Activated CD4-positive, alpha-beta T cell treated with anti-CD3 and anti-CD28 coated beads, Interleukin-2, amount 10 ng/mL, durations not matched to agents 7 days and 5 days (primary cell): ENCODE measurements at regions not wholly inside any gene's neighbourhood (a gene's known extent, or its start where the extent isn't known, plus 50 kb on each side); places are given as distances from the start of the nearest gene placed in this dataset.

Source experiments
- CTCF ChIA-PET: fragments of 350-600 bp; sonication (Branson Sonifier 250); formaldehyde crosslinking; loops from one replicate; lab custom pipeline; 2021; ENCODE audit warnings: antibody characterized with exemption; lab: Charles Lee
- POLR2A ChIA-PET: fragments of 350-600 bp; sonication (Branson Sonifier 250); formaldehyde crosslinking; loops from one replicate; lab custom pipeline; 2021; ENCODE audit warnings: antibody characterized with exemption; lab: Charles Lee
- DNase-seq: peaks from one replicate; pipeline ENCODE4 v3.0.0-alpha.2; 2020
- H3K27ac Mint-ChIP-seq: one replicate; pipeline ENCODE4 v1.8.0; 2021; ENCODE audit warnings: mild to moderate bottlenecking, moderate library complexity, mixed read lengths
- H3K27me3 Mint-ChIP-seq: one replicate; pipeline ENCODE4 v1.8.0; 2021; ENCODE audit warnings: mixed read lengths
- H3K36me3 Mint-ChIP-seq: one replicate; pipeline ENCODE4 v1.8.0; 2021; ENCODE audit warnings: low read depth, mixed read lengths
- H3K4me1 Mint-ChIP-seq: one replicate; pipeline ENCODE4 v1.8.0; 2021; ENCODE audit warnings: mixed read lengths
- H3K4me3 Mint-ChIP-seq: one replicate; pipeline ENCODE4 v1.8.0; 2021; ENCODE audit warnings: mild to moderate bottlenecking, moderate library complexity, mixed read lengths
- H3K9me3 Mint-ChIP-seq: one replicate; pipeline ENCODE4 v1.8.0; 2021; ENCODE audit warnings: mixed read lengths

GRCh38 chr2:48912110-48912509 lies 156.6 kb upstream of the LHCGR start:
- H3K36me3 Mint-ChIP-seq: no peaks in the 10 kb centered on the region
- no peaks in the 10 kb centered on the region for H3K27me3 Mint-ChIP-seq
- no peaks in the 10 kb centered on the region for H3K4me1 Mint-ChIP-seq
- no peak overlapping the region for H3K4me3 Mint-ChIP-seq
- no peak for DNase-seq
- CTCF ChIA-PET: no interaction called here
- POLR2A ChIA-PET: no interaction called here
- H3K9me3 Mint-ChIP-seq: no peaks in the 10 kb centered on the region
- no peak overlapping the region for H3K27ac Mint-ChIP-seq

DNA sequence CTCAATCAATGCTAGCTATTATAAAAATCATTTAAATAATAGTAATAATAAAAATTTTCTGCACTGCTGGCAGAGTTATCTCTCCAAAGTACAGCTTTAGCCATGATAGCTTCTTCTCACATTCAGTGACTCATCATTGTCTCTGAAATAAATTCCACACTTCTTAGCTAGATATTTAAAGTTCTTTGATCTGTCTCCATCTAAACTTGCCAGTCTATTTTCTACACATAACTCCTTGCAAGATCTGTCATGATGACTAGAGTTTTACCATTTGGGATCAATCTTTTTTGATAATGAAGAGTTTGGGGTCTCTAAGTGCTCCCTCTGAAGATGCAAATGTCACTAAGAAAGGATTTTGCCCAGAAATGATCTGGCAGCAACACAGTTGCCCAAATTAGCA lies 155.4 kb upstream of the LHCGR start:
- H3K9me3 Mint-ChIP-seq: no peaks in the 10 kb centered on the region
- no peaks in the 10 kb centered on the region for H3K27me3 Mint-ChIP-seq
- ChIA-PET POLR2A (no interaction called here), CTCF (no interaction called here)
- no peak overlapping the region for H3K4me3 Mint-ChIP-seq
- no peak overlapping the region for H3K27ac Mint-ChIP-seq
- DNase-seq: no peak
- H3K36me3 Mint-ChIP-seq: no peaks in the 10 kb centered on the region
- no peaks in the 10 kb centered on the region for H3K4me1 Mint-ChIP-seq

DNA sequence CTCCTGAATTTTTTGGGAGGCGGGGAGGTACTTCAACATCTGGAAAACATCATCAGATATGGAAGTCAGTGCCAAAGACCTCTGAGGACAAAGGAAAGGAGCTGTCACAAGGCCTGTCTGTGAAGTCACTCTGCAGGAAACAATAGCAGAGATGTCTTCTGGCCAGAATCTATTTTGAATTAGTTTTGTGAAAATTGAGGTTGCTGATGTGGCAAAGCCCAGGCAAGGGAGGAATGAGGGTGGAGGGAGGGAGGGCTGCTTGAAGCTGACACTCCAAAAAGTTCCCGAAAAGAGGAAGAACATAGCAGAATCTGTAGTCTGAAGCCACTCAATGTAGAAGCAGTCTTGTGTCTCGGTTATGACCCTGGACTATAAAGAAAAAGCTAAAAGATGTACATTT lies 151.1 kb upstream of the LHCGR start:
- no peaks in the 10 kb centered on the region for H3K36me3 Mint-ChIP-seq
- H3K4me1 Mint-ChIP-seq: no peaks in the 10 kb centered on the region
- peaks cover 3% of the 10 kb centered on the region for H3K9me3 Mint-ChIP-seq
- ChIA-PET POLR2A (no interaction called here), CTCF (no interaction called here)
- no peak overlapping the region for H3K4me3 Mint-ChIP-seq
- no peak overlapping the region for H3K27ac Mint-ChIP-seq
- no peak for DNase-seq
- H3K27me3 Mint-ChIP-seq: no peaks in the 10 kb centered on the region

DNA sequence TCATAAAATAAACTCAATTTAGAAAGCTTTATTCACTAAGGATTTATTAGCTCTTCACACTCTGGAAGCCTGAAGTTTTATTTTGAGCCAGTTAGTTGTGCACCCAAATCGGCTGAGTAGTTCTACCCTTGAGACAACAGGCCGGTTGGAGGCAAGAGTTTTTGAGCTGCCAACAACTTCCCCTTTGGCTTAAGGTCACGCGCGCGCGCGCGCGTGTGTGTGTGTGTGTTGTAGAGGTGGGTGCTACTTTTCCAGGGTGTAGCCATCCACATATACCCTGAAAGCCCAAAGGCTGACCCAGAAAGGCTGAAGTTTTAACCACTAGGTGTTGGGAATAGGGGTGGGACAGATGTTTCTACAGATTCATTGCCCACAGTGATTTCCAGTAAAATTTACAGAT lies 150.2 kb upstream of the LHCGR start:
- H3K4me1 Mint-ChIP-seq: no peaks in the 10 kb centered on the region
- H3K36me3 Mint-ChIP-seq: no peaks in the 10 kb centered on the region
- CTCF ChIA-PET: no interaction called here
- no peak overlapping the region for H3K4me3 Mint-ChIP-seq
- H3K9me3 Mint-ChIP-seq: peaks cover 3% of the 10 kb centered on the region
- DNase-seq: no peak
- no peaks in the 10 kb centered on the region for H3K27me3 Mint-ChIP-seq
- no peak overlapping the region for H3K27ac Mint-ChIP-seq
- POLR2A ChIA-PET: no interaction called here

- POLR2A ChIA-PET: no interaction called here
- CTCF ChIA-PET: no interaction called here
- Mint-ChIP-seq H3K4me3 (no peak overlapping the region), H3K27me3 (no peaks in the 10 kb centered on the region), H3K4me1 (no peaks in the 10 kb centered on the region), H3K9me3 (peaks cover 3% of the 10 kb centered on the region), H3K27ac (no peak overlapping the region), H3K36me3 (no peaks in the 10 kb centered on the region)
- no peak for DNase-seq
These were observed 147.0 kb upstream of the LHCGR start for GRCh38 chr2:48902521-48902920.

DNA sequence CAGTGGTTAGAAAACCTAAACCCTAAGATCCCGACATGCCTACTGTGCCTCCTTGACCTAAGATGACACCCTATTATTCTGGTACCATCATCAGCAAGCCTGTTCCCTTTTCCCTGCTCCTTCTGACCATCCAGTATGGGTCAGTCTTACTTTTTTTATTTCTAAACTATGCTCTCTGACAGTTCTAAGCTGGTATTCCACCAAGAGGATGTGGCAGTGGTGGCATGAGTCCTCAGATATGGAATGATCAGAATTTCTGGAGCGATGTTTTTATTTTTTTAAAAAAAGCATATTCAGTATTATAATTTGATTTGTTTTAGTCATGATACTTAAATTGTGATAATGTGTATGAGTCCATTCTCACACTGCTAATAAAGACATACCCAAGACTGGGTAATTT lies 145.9 kb upstream of the LHCGR start:
- ChIA-PET POLR2A (no interaction called here), CTCF (no interaction called here)
- Mint-ChIP-seq H3K9me3 (peaks cover 3% of the 10 kb centered on the region), H3K36me3 (no peaks in the 10 kb centered on the region), H3K27ac (no peak overlapping the region), H3K4me1 (no peaks in the 10 kb centered on the region), H3K27me3 (no peaks in the 10 kb centered on the region), H3K4me3 (no peak overlapping the region)
- no peak for DNase-seq

DNA sequence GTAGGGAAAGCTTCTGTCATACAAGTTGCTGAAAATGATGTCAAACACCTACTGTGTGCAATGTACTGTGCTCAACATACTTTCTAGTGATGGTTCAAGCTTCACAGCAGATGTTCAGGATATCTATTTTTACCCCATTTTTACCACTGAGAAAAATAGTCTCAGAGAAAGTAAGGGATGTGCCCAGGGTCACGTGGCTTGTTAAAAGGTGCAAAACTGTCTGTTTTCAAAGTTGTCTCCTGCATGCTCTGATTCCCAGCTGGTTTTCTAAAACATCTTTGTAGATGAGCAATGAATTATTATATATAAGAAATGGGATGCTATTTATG lies 145.5 kb upstream of the LHCGR start:
- CTCF ChIA-PET: no interaction called here
- peaks cover 3% of the 10 kb centered on the region for H3K9me3 Mint-ChIP-seq
- H3K27me3 Mint-ChIP-seq: no peaks in the 10 kb centered on the region

GRCh38 chr2:48900321-48901014 lies 144.9 kb upstream of the LHCGR start:
- ChIA-PET CTCF (no interaction called here), POLR2A (no interaction called here)
- no peaks in the 10 kb centered on the region for H3K27me3 Mint-ChIP-seq
- no peaks in the 10 kb centered on the region for H3K4me1 Mint-ChIP-seq
- H3K9me3 Mint-ChIP-seq: peaks cover 3% of the 10 kb centered on the region
- H3K4me3 Mint-ChIP-seq: no peak overlapping the region
- no peak overlapping the region for H3K27ac Mint-ChIP-seq
- H3K36me3 Mint-ChIP-seq: no peaks in the 10 kb centered on the region
- DNase-seq: no peak

More for the DNA sequence above, 145.5 kb upstream of the LHCGR start:
- Mint-ChIP-seq H3K4me1 (no peaks in the 10 kb centered on the region), H3K36me3 (no peaks in the 10 kb centered on the region), H3K27ac (no peak overlapping the region), H3K4me3 (no peak overlapping the region)
- DNase-seq: no peak
- POLR2A ChIA-PET: no interaction called here

- no peaks in the 10 kb centered on the region for H3K9me3 Mint-ChIP-seq
- DNase-seq: no peak
- no peak overlapping the region for H3K4me3 Mint-ChIP-seq
- no peaks in the 10 kb centered on the region for H3K4me1 Mint-ChIP-seq
- H3K27me3 Mint-ChIP-seq: no peaks in the 10 kb centered on the region
- H3K27ac Mint-ChIP-seq: no peak overlapping the region
- no peaks in the 10 kb centered on the region for H3K36me3 Mint-ChIP-seq
- ChIA-PET CTCF (no interaction called here), POLR2A (no interaction called here)
These were observed 141.3 kb upstream of the LHCGR start for GRCh38 chr2:48896870-48897269.

- POLR2A ChIA-PET: no interaction called here
- peaks cover under 1% of the 10 kb centered on the region for H3K9me3 Mint-ChIP-seq
- H3K4me1 Mint-ChIP-seq: no peaks in the 10 kb centered on the region
These were observed 135.1 kb upstream of the LHCGR start for GRCh38 chr2:48890454-48891131.

DNA sequence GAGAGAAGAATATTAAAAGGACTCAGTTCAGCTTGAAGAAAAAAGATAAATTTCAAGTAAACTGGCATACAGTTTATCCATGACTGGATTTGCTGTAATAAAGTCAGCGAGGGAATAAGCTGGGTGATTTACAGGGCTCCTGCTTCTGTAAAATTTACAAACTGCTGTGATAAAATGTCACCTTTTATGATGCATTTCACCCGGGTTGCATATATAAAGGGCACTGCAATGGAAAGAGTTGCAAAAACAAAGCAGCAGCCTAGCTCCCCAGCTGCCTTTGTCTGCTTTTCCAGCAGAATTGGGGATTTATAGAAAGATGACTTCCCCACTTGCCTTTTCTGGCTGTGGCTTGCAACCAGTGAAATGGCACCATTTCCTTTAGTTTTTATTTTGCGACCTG lies 132.5 kb upstream of the LHCGR start:
- DNase-seq: no peak
- Mint-ChIP-seq H3K4me1 (no peaks in the 10 kb centered on the region), H3K27me3 (no peaks in the 10 kb centered on the region), H3K4me3 (no peak overlapping the region), H3K27ac (no peak overlapping the region), H3K9me3 (peaks cover 5% of the 10 kb centered on the region), H3K36me3 (no peaks in the 10 kb centered on the region)
- CTCF ChIA-PET: no interaction called here
- POLR2A ChIA-PET: no interaction called here

More at GRCh38 chr2:48890454-48891131, 135.1 kb upstream of the LHCGR start:
- H3K36me3 Mint-ChIP-seq: no peaks in the 10 kb centered on the region
- no peak for DNase-seq
- CTCF ChIA-PET: no interaction called here
- no peak overlapping the region for H3K4me3 Mint-ChIP-seq
- H3K27me3 Mint-ChIP-seq: no peaks in the 10 kb centered on the region
- no peak overlapping the region for H3K27ac Mint-ChIP-seq

GRCh38 chr2:48886919-48887318 lies 131.4 kb upstream of the LHCGR start:
- Mint-ChIP-seq H3K9me3 (peaks cover 5% of the 10 kb centered on the region), H3K27ac (no peak overlapping the region), H3K4me1 (no peaks in the 10 kb centered on the region), H3K4me3 (no peak overlapping the region), H3K27me3 (no peaks in the 10 kb centered on the region), H3K36me3 (no peaks in the 10 kb centered on the region)
- no peak for DNase-seq
- CTCF ChIA-PET: no interaction called here
- POLR2A ChIA-PET: no interaction called here

DNA sequence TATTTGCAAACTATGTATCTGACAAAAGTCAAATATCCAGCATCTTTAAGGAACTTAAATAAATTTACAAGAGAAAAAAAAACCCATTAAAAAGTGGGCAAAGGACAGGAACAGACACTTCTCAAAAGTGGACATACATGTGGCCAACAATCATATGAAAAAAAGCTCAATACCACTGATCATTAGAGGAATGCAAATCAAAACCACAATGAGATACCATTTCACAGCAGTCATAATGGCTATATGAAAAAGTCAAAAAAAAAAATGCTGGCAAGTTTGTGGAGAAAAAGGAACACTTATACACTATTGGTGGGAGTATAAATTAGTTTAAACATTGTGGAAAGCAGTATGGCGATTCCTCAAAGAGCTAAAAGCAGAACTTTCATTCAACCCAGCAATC lies 130.3 kb upstream of the LHCGR start:
- Mint-ChIP-seq H3K4me3 (no peak overlapping the region), H3K36me3 (no peaks in the 10 kb centered on the region), H3K27me3 (no peaks in the 10 kb centered on the region), H3K9me3 (peaks cover 5% of the 10 kb centered on the region), H3K27ac (no peak overlapping the region), H3K4me1 (no peaks in the 10 kb centered on the region)
- no peak for DNase-seq
- ChIA-PET POLR2A (no interaction called here), CTCF (no interaction called here)

GRCh38 chr2:48883661-48884060 lies 128.1 kb upstream of the LHCGR start:
- Mint-ChIP-seq H3K9me3 (peaks cover 5% of the 10 kb centered on the region), H3K4me1 (no peaks in the 10 kb centered on the region), H3K27ac (no peak overlapping the region), H3K4me3 (no peak overlapping the region), H3K27me3 (no peaks in the 10 kb centered on the region), H3K36me3 (no peaks in the 10 kb centered on the region)
- POLR2A ChIA-PET: no interaction called here
- CTCF ChIA-PET: no interaction called here
- no peak for DNase-seq
